Dedifferentiated amniotic fluid mesenchymal stem cell (primary cell): ENCODE measurements at regions not wholly inside any gene's neighbourhood (a gene's known extent, or its start where the extent isn't known, plus 50 kb on each side); places are given as distances from the start of the nearest gene placed in this dataset.
"Not testable (repeated sequence)": the region's sequence is repeated elsewhere in the genome, so short reads cannot be mapped to it uniquely, and the experiment has no call there.

Experiments
- DNase-seq: peaks from one replicate; pipeline ENCODE4 v3.0.0-alpha.2; 2016; ENCODE audit errors: extremely low spot score

GRCh38 chr5:157984611-157985010 lies 125.7 kb upstream of the CLINT1 start:
- DNase-seq, result no peak

- no peak for DNase-seq
These were observed 125.1 kb upstream of the CLINT1 start for GRCh38 chr5:157983906-157984551.

- no peak for DNase-seq
These were observed 119.1 kb upstream of the CLINT1 start for GRCh38 chr5:157978061-157978460.

- no peak for DNase-seq
These were observed 117.5 kb upstream of the CLINT1 start for GRCh38 chr5:157976429-157976828.

GRCh38 chr5:157972579-157972978 lies 113.6 kb upstream of the CLINT1 start:
- no peak for DNase-seq

- no peak for DNase-seq
These were observed 112.7 kb upstream of the CLINT1 start for GRCh38 chr5:157971571-157972216.

- not testable (repeated sequence) for DNase-seq
These were observed 109.6 kb upstream of the CLINT1 start for GRCh38 chr5:157968570-157968969.

- no peak for DNase-seq
These were observed 107.0 kb upstream of the CLINT1 start for GRCh38 chr5:157965989-157966388.

- no peak for DNase-seq
These were observed 106.2 kb upstream of the CLINT1 start for GRCh38 chr5:157965040-157965678.

- DNase-seq, result no peak
These were observed 104.8 kb upstream of the CLINT1 start for GRCh38 chr5:157963761-157964160.

- DNase-seq, result no peak
These were observed 104.3 kb upstream of the CLINT1 start for GRCh38 chr5:157963244-157963643.

- not testable (repeated sequence) for DNase-seq
These were observed 103.7 kb upstream of the CLINT1 start for GRCh38 chr5:157962686-157963085.

- no peak for DNase-seq
These were observed 103.1 kb upstream of the CLINT1 start for GRCh38 chr5:157961896-157962590.

- no peak for DNase-seq
These were observed 102.2 kb upstream of the CLINT1 start for GRCh38 chr5:157961176-157961575.

GRCh38 chr5:157959370-157959769 lies 100.4 kb upstream of the CLINT1 start:
- no peak for DNase-seq

- no peak for DNase-seq
These were observed 97.4 kb upstream of the CLINT1 start for GRCh38 chr5:157956271-157956885.

- no peak for DNase-seq
These were observed 96.7 kb upstream of the CLINT1 start for GRCh38 chr5:157955541-157956172.

GRCh38 chr5:157952374-157952685 lies 93.4 kb upstream of the CLINT1 start:
- DNase-seq, result no peak

- no peak for DNase-seq
These were observed 92.9 kb upstream of the CLINT1 start for GRCh38 chr5:157951673-157952373.

GRCh38 chr5:157949520-157949919 lies 90.6 kb upstream of the CLINT1 start:
- no peak for DNase-seq

GRCh38 chr5:157948738-157949410 lies 89.9 kb upstream of the CLINT1 start:
- peak; percentile 97 for DNase-seq
